ENCODE measurements at regions not wholly inside any gene's neighbourhood (a gene's known extent, or its start where the extent isn't known, plus 50 kb on each side); places are given as distances from the start of the nearest gene placed in this dataset.
"Not testable (repeated sequence)": the region's sequence is repeated elsewhere in the genome, so short reads cannot be mapped to it uniquely, and the experiment has no call there.

DNA sequence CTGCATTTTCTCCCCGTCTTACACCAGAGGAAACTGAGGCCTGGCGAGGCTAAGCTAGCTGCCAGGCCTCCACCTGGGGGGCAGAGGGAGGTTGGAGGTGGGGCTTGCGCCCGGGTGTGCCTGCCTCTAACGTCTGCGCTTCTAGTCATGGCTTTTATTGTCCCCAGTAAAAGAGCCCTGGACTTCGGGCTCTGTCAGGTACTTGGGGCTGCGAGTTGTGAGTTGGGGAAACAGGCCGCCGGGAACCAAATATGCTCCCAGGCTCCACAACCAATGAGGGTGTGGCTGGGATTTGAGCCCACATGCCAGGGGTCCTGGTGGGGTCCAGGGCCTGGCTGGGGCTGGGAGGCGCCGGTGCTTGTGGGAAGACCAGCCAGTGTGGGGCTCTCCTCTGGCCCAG lies 57.4 kb upstream of the NOTCH1 start:
- peak overlapping the region in 2 of 3 experiments; percentile 73 to 93 for H3K27ac Mint-ChIP-seq
- H3K27me3 Mint-ChIP-seq (ENCODE audit: low read depth), result peaks cover 12% of the 10 kb centered on the region
- H3K4me1 Mint-ChIP-seq, result peaks cover 16% of the 10 kb centered on the region
- no peaks in the 10 kb centered on the region for H3K36me3 Mint-ChIP-seq (ENCODE audit: low read depth)
- no peaks in the 10 kb centered on the region for H3K9me3 Mint-ChIP-seq
- H3K4me3 Mint-ChIP-seq, result no peak overlapping the region
- TF ChIP-seq, protein P1, sequence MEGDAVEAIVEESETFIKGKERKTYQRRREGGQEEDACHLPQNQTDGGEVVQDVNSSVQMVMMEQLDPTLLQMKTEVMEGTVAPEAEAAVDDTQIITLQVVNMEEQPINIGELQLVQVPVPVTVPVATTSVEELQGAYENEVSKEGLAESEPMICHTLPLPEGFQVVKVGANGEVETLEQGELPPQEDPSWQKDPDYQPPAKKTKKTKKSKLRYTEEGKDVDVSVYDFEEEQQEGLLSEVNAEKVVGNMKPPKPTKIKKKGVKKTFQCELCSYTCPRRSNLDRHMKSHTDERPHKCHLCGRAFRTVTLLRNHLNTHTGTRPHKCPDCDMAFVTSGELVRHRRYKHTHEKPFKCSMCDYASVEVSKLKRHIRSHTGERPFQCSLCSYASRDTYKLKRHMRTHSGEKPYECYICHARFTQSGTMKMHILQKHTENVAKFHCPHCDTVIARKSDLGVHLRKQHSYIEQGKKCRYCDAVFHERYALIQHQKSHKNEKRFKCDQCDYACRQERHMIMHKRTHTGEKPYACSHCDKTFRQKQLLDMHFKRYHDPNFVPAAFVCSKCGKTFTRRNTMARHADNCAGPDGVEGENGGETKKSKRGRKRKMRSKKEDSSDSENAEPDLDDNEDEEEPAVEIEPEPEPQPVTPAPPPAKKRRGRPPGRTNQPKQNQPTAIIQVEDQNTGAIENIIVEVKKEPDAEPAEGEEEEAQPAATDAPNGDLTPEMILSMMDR (IDR thresholded peaks at IDR 0.05; ENCODE audit: unreplicated experiment in 3 of 3), result no peak

DNA sequence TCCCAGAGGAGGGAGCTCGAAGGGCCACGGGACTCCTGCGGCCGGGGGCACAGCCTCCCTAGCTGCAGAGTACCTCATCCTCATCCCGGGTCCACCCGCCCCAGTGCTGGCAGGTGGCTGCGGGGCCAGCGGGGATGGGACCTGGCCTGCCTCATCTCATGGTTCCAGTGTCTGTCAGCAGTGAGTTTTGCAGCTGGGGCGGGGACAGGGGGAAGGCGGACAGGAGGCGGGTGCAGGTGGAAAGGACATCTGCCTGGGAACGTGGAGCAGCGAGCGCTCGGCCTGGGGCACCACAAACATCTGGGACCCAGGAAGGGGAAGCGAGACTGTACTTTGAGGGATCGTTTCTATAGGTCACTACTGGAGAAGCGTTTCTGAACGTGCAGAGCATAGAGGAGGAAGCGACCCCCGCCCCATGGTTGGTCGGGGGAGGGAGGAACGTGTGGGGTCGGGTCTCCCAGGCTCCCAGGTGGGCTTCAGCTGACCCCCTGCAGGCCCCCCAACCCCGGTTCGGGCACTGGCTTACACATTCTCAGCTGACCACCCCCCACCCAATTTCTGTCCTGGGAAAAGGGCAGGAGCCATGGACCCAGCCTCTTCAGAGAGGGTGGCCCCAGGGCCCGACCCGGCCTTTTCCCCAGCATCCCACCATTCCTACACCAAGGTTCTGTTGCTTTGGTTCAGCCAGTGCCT lies 56.5 kb upstream of the NOTCH1 start:
- peaks cover 16% of the 10 kb centered on the region for H3K4me1 Mint-ChIP-seq
- peaks cover 12% of the 10 kb centered on the region for H3K27me3 Mint-ChIP-seq (ENCODE audit: low read depth)
- peak overlapping the region in 2 of 3 experiments; percentile 21 to 30 for H3K4me3 Mint-ChIP-seq
- TF ChIP-seq, protein P1 (IDR thresholded peaks at IDR 0.05; ENCODE audit: unreplicated experiment in 3 of 3), result no peak
- no peaks in the 10 kb centered on the region for H3K36me3 Mint-ChIP-seq (ENCODE audit: low read depth)
- H3K27ac Mint-ChIP-seq, result peak overlapping the region; percentile 68 to 93 (median 73)
- H3K9me3 Mint-ChIP-seq, result no peaks in the 10 kb centered on the region

DNA sequence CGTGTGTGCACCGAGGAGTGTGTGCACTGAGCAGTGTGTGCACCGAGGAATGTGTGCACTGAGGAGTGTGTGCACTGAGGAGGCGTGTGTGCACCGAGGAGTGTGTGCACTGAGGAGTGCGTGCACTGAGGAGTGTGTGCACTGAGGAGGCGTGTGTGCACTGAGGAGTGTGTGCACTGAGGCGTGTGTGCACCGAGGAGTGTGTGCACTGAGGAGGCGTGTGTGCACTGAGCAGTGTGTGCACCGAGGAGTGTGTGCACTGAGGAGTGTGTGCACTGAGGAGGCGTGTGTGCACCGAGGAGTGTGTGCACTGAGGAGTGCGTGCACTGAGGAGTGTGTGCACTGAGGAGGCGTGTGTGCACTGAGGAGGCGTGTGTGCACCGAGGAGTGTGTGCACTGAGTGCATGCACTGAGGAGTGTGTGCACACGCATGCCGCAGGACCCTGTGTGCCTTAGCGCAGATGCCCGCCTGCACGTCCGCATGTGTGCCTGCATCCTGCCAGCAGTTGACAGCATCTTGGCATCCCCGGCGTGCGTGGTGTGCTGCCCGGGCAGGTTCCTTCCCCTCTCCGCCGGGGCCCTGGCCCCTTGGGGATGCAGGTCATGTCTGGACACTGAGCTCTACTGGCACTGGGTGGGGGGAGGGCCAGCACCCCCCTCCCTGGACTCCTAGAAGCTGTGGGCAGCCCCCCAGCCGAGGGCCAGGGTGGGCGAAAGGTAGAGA lies 55.6 kb upstream of the NOTCH1 start:
- not testable (repeated sequence) for H3K4me3 Mint-ChIP-seq; H3K36me3 Mint-ChIP-seq (ENCODE audit: low read depth); H3K9me3 Mint-ChIP-seq
- Mint-ChIP-seq H3K4me1 (peaks cover 19% of the 10 kb centered on the region), H3K27me3 (ENCODE audit: low read depth) (peaks cover 12% of the 10 kb centered on the region), H3K27ac (peak overlapping the region in 1 of 3 experiments; percentile 86)

DNA sequence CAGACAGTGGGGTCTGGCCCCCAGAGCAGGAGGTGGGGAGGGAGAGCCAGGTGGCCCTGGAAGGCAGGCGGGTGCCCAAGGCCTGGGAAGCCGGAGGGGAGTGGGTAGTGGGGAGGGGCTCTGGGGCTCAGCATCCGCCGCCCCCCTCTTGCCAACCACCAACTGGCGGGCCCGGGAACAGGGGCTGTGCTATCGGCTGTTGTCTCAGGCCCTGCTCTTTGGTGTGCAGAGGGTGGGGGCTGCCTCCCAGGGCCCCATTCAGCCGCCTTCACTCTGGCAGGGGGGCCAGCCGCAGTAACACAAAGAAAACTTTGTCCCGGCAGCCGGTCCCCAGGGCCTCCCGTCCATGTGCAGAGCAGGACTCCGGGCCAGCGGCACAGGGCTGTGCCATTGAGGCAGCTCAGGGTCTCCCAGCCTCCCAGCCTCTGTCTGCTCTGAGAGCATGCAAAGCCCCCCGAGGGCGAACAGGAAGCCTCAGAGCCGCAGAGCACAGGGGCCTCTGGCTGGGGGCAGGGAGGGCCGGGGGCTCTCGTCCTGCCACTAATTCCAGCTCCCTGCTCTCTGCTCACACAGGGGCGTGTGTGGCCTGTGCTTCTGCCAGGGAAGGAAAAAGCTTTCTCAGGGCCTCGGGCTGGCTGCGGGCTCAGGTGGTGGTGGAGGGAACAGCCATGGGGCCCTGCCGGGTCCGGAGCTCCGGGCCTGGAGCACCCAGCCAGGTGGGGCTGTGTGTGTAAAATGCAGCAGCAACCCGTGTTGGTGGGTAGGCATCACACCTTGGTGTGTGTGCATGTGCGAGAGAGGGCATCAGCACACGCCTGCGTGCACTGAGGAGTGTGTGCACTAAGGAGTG lies 54.2 kb upstream of the NOTCH1 start:
- peaks cover 12% of the 10 kb centered on the region for H3K27me3 Mint-ChIP-seq (ENCODE audit: low read depth)
- no peaks in the 10 kb centered on the region for H3K9me3 Mint-ChIP-seq
- H3K36me3 Mint-ChIP-seq (ENCODE audit: low read depth), result no peaks in the 10 kb centered on the region
- peaks cover 29% of the 10 kb centered on the region for H3K4me1 Mint-ChIP-seq
- no peak overlapping the region for H3K4me3 Mint-ChIP-seq
- TF ChIP-seq, protein P1 (IDR thresholded peaks at IDR 0.05; ENCODE audit: unreplicated experiment in 3 of 3), result no peak
- peak overlapping the region; percentile 70 to 86 (median 75) for H3K27ac Mint-ChIP-seq

DNA sequence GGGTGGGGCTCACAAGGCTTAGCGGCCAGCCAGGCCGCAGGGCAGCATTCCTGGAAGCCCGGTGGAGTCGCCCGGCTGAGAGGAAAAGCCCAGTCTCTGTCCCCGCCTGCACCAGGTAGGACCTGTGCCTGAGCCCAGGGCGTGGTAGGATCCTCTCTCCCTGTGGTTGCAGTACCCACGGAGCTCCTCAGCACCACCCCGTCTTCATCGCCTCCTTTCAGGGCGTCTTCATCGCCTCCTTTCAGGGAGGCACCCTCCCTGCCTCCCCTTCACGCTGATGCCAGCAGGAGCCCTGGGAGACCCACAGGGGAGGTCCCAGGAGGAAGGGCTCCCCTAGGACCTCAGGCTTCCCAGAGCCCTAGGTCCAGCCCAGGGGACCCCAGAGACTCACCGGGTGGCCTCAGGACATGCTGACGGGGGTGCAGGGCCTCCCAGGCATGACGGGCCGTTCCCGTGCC lies 53.3 kb upstream of the NOTCH1 start:
- no peaks in the 10 kb centered on the region for H3K36me3 Mint-ChIP-seq (ENCODE audit: low read depth)
- H3K9me3 Mint-ChIP-seq, result no peaks in the 10 kb centered on the region
- H3K4me3 Mint-ChIP-seq, result no peak overlapping the region
- H3K27me3 Mint-ChIP-seq (ENCODE audit: low read depth), result peaks cover 12% of the 10 kb centered on the region
- TF ChIP-seq, protein P1 (IDR thresholded peaks at IDR 0.05; ENCODE audit: unreplicated experiment in 3 of 3), result no peak
- H3K27ac Mint-ChIP-seq, result peak overlapping the region in 1 of 3 experiments; percentile 40
- peaks cover 29% of the 10 kb centered on the region for H3K4me1 Mint-ChIP-seq

DNA sequence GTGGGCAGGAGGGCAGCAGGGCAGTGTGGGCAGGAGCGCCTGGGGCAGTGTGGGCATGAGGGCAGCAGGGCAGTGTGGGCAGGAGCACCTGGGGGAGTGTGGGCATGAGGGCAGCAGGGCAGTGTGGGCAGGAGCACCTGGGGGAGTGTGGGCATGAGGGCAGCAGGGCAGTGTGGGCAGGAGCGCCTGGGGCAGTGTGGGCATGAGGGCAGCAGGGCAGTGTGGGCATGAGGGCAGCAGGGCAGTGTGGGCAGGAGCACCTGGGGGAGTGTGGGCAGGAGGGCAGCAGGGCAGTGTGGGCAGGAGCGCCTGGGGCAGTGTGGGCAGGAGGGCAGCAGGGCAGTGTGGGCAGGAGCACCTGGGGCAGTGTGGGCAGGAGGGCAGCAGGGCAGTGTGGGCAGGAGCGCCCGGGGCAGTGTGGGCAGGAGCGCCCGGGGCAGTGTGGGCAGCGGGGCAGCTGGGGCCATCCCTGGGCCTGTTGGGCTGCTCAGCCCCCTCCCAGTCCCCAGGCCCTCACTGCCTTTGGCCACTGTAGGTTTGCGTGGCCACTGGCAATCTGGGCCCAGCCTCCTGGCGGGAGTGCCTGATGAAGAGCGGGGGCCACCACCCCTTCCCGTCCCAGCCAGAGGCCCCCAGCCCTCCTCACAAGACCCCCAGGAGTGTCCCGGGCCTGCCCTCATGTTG lies 52.7 kb upstream of the NOTCH1 start:
- H3K36me3 Mint-ChIP-seq (ENCODE audit: low read depth); H3K9me3 Mint-ChIP-seq; H3K27ac Mint-ChIP-seq; H3K4me3 Mint-ChIP-seq: not testable (repeated sequence)
- H3K27me3 Mint-ChIP-seq (ENCODE audit: low read depth), result peaks cover 12% of the 10 kb centered on the region
- H3K4me1 Mint-ChIP-seq, result peaks cover 34% of the 10 kb centered on the region
